Right renal cortex interstitium (tissue), 3 donors: ENCODE measurements at regions not wholly inside any gene's neighbourhood (a gene's known extent, or its start where the extent isn't known, plus 50 kb on each side); places are given as distances from the start of the nearest gene placed in this dataset.

Source experiments
- DNase-seq, 3 donors: peaks; one replicate each; pipeline ENCODE4 v3.0.0-alpha.2; 2013; ENCODE audit warnings: low read depth in 3 of 3, low spot score in 2 of 3

GRCh38 chr6:105797983-105798453 lies 288.1 kb upstream of the PRDM1 start:
- DNase-seq = no peak

DNA sequence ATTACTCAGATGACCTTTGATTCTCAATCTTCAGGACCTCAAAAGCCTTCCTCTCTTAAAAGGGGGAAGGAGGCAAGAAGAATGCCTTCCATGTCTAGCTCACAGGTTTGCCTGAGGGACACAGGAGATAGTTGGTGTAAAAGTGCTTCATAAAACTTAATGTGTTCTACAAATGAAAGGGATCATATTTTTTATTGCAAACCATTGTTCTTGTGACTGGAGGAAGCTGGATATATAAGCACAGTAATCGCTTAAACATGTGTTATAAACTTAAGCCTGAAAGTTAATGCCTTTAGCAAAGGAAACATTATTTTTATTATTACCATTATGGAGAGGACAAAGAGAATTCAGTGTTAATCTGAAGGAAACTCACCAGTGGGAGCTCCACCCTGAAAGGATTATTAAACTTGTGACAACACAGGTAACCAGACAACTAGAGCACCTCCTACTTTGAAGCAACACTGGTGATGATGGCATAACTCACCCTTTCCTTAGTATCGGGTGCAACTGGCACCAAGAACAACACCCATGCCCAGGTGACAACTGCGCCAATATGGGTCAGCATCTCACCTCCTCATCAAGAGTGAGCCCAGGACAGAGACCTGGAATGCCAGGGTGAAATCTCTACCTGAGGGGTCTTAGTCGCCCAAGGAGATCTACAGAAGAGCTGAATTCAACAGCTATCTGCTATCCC lies 288.7 kb upstream of the PRDM1 start:
- no peak for DNase-seq

DNA sequence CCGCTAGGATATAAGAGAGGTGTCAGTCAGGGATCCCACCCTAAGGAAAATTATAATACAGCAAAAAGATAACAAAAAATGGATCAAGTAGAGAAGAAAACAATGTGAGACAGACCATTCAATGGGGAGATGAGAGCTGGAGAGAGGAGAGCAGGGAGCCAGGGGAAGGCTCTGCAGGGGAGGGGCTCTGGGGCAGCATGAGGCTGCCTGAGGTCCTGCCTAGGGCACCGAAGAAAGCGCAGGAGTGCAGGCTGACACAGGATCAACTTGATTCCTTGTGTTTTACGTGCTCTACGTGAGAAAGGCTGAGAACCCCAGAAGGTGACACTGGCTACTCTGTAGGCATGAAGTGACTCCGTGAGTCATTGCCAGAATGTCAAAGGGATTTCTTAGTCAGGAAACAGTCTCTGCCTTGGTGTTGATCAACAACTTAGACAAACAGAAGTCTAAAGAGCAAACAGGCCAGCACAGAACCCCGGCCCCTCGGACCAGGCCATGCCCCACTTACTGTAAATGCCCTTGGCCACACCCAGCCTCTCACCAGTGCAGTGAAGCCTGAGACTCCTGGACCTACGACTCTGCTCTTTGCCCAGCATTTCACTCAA lies 290.1 kb upstream of the PRDM1 start:
- no peak for DNase-seq

- no peak for DNase-seq
Measured at GRCh38 chr6:105795366-105795765, 290.8 kb upstream of the PRDM1 start.

DNA sequence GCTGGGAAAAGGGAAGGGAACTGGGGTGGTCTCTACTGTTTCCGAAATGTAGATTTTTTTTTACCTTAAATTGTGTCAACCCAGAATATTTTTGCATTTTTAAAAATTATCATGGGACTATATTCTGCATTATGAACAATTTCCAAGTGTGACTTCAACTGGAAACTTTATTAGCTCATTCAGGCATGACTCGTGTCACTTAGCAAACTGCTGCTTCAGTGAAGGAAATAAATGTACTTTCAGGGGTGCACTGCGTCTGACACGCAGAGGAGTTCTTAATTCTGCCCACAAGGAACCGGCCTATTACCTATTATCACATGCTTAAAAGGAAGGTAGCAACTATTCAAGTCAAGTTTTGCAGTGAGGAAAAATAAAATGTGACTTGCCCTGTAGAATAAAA lies 291.3 kb upstream of the PRDM1 start:
- no peak for DNase-seq

- no peak for DNase-seq
Measured at GRCh38 chr6:105794239-105794638, 291.9 kb upstream of the PRDM1 start.

DNA sequence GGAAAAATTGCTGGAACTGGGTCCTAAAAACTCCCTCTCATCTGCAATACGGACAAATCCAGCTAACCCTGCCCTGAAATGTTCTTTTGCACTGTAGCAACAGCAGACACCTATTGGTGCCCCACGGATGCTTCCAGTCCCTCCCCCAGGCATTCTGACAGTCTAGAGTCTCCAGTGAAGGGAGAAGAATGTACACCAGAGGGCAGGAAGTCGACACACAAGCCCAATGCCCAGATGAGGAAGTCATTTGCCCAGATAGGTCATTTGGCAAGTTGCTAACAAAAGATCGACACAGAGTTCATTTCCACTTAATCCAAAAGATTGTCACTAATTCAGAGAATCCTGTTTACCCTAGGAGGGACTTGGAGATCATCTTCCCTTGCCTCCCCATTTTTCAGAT lies 293.0 kb upstream of the PRDM1 start:
- DNase-seq = no peak

DNA sequence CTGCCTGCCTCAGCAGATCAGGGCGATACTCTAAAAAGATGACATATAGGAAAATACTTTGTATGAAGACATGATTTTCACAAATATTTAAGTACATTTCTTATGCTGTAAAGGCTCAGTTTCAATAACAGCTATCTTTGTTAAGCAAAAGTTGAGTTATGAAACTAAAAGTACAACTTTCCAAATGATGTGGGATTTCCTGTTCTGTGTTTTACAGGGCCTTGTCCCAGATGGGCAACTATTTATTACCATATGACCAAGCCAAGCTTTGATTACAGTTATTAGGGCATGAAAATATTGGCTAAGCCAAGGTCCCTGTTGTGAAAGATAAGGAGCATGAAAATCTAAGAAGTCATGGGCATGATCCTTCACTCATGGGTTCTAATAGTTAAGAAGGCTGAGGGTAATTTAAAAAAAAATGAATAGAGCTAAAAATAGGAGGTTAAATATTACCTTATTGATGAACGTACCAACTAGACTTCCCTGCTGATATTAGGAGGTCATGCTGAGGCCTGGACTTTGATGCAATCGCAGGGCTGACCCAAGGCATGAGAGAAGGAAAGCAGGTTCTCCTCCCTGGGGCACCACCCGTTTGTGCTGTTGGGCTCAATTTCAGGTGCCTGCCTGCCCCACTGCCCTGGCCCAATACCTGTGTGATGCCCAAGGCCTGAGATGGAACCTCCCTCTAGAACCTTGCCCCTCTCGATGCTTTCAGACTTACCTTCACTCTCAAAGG lies 294.4 kb upstream of the PRDM1 start:
- DNase-seq = no peak

DNA sequence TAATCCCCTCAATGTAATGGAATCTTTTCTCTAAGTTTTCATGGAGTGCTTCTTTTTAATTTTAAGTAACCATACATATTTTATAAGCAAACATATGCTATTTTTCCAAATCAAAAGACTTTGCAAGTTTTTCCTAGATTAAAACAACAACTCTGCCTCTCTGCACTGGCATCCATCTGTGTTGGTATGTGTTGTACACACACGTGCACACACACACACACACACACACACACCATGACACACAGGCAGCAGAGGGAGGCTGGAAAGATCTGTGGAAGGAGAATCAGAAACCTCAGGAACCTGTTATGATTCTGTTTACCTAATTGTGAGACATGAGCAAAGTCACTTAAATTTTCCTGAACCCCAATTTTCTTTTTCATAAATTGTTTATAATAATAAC lies 295.0 kb upstream of the PRDM1 start:
- no peak for DNase-seq

DNA sequence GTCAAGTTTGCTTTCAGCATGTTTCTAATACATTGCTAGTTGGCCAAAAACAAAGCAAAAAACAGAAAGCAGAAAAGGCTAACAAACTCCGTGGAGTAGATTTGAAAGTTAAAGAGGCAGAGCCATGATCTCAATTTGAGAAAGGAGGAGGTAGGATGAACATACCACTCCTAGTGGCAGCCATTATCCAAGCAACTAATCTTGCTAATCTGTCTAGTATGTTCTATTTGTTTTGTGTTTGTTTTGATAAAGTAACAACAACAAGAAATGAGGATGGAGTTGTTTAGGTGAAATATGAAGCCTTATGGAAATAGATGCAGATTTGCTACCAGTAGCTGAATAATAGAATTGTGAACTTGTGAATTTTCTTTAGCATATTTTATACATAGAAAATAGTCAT lies 295.5 kb upstream of the PRDM1 start:
- no peak for DNase-seq

- no peak for DNase-seq
Measured at GRCh38 chr6:105789935-105790334, 296.2 kb upstream of the PRDM1 start.

GRCh38 chr6:105787747-105788146 lies 298.4 kb upstream of the PRDM1 start:
- DNase-seq = no peak

DNA sequence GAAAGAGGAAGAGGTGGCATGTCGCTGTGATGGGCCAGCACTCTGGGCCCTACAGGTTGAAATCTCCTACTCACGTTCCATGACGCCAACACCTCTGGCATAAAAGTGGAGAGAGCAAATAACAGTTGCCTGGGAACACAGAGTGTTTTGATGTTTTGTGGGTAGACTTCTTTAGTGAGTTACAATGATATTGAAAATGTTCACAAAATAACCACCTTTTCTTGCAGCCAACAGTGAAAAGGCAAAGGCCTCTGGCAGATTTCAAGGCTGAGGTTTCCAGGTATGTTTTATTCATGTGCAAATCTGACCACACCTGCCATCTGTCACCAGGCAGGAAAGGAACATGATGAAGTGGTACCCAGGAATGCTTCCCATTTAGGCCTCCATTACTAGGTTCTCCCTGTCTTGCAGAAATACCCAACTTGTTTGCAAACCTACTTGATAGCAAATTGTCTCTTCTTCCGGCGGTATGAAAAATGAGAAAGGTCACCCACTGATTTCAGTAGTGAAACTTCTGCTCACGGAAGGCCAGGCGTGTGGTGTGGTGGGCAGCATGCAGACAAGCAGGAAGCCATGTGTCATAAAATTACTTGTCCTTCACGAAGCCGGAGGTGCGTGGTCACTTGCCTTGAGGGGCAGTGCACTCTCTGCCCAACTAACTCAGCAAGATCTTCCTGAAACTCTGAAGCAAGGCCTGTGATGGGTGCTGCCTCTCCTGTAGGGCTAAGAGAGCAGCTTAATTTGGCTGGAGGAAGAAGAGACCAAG lies 299.1 kb upstream of the PRDM1 start:
- DNase-seq = no peak

DNA sequence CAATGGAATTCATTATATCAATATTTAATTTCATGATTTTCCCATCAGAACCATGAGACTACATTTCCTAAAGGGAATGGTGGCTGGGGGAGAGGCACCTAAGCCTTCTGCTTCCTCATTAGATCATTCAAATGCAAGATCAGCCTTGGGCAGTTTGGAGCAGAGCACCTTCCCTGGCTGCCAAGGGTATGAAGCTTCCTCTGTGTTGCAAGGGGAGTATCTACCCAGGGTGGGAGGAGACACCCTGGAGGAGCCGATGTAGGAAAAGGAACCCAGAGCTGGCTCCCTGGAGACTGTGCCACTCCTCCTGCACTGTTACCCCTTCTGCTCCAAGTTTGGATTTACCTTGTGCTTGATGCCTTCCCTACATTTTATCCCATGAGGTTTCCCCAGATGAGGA lies 299.7 kb upstream of the PRDM1 start:
- DNase-seq = no peak

GRCh38 chr6:105785066-105785811 lies 300.9 kb upstream of the PRDM1 start:
- DNase-seq = no peak

DNA sequence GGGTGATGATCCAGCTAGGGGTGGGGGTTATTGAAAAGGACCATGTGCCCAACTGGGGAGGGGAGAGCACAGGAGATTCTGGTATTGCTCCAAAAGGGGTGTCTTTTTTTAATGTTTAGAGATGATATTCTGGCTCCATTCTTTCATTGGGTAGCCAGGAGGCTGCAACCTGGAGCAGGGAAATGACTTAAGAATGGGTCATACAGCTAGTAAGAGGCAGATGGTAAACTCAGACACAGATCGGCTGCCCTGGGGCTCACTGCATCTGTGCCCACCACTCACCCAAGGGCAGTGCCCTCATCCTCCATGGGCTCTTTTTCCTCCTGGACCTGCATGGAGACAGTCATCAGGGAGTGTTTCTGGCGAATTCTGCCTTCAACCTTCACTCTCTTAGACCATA lies 302.0 kb upstream of the PRDM1 start:
- no peak for DNase-seq

- no peak for DNase-seq
Measured at GRCh38 chr6:105783333-105783935, 302.7 kb upstream of the PRDM1 start.

GRCh38 chr6:105781915-105782314 lies 304.2 kb upstream of the PRDM1 start:
- no peak for DNase-seq

DNA sequence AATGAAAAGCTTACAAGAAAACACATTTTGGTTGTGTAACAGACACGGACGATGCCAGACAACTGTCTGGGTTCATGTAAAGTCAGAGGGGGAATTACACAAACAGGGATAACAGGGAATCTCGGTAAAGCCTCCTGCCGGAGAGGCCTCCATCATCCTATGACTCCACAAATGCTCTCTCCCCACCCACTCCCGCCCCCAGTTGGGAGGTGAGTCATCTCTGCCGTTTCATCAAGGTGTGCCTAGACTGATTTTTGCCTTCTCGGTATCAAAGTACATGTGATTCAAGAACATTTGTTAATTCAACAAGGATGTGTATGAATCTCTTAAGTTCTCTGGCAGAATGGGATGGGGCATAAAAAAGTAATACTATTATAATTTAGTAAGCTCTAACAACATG lies 304.9 kb upstream of the PRDM1 start:
- no peak for DNase-seq
